ENCODE measurements at regions not wholly inside any gene's neighbourhood (a gene's known extent, or its start where the extent isn't known, plus 50 kb on each side); places are given as distances from the start of the nearest gene placed in this dataset.

- peak; percentile 57 to 62 for ATAC-seq
Measured at GRCh38 chr13:99436686-99437416, 64.4 kb upstream of the TM9SF2 start.

- no peak for ATAC-seq
Measured at GRCh38 chr13:99439048-99439447, 62.2 kb upstream of the TM9SF2 start.

- no peak for ATAC-seq
Measured at GRCh38 chr13:99439850-99440604, 61.2 kb upstream of the TM9SF2 start.

- peak in 1 of 2 donors; percentile 56 for ATAC-seq
Measured at GRCh38 chr13:99442273-99442895, 58.9 kb upstream of the TM9SF2 start.

GRCh38 chr13:99446242-99446641, 55.0 kb upstream of the TM9SF2 start:
- no peak for ATAC-seq

- peak; percentile 32 to 72 for ATAC-seq
Measured at GRCh38 chr13:99448546-99448945, 52.7 kb upstream of the TM9SF2 start.

- no peak for ATAC-seq
Measured at GRCh38 chr13:99450416-99450815, 50.9 kb upstream of the TM9SF2 start.
